HCT116 (cell line): ENCODE measurements at regions not wholly inside any gene's neighbourhood (a gene's known extent, or its start where the extent isn't known, plus 50 kb on each side); places are given as distances from the start of the nearest gene placed in this dataset.
"Not testable (repeated sequence)": the region's sequence is repeated elsewhere in the genome, so short reads cannot be mapped to it uniquely, and the experiment has no call there.

Experiments used
- ATAC-seq: fragments of 200-7000 bp; cut with Tn5 transposase; 2 replicates; pipeline ENCODE4 v1.9.1; 2020; ENCODE audit warnings: mild to moderate bottlenecking, moderate library complexity
- BruUV-seq: library from RNA; stranded (reverse); fragments of 400-500 nt; replicated peaks from 2 replicates; lab custom pipeline; 2021; lab: Mats Ljungman, UMichigan
- CTCF ChIA-PET: fragments of 300-600 bp; sonication (Branson Sonifier 250); formaldehyde crosslinking; loops from one replicate; lab custom pipeline; 2021; ENCODE audit warnings: antibody characterized with exemption; lab: Charles Lee
- POLR2A ChIA-PET: fragments of 300-600, 350-600 bp; sonication (Branson Sonifier 250); formaldehyde crosslinking; loops from one replicate; lab custom pipeline; 2021; ENCODE audit warnings: antibody characterized with exemption; lab: Charles Lee
- RAD21 ChIA-PET, 2 experiments: fragments of 300-600 bp; sonication (Branson Sonifier 250); formaldehyde crosslinking; loops; one replicate each; lab custom pipeline; 2023; ENCODE audit warnings: low total read pairs in 2 of 2; ENCODE audit not compliant: uncharacterized antibody in 2 of 2, unreplicated experiment in 2 of 2, low non-redundant PET in 1 of 2; lab: Charles Lee
- DNase-seq: peaks from one replicate; pipeline ENCODE4 v3.0.0-alpha.2; 2010; ENCODE audit warnings: low read depth, low spot score
- H2AFZ ChIP-seq: fragments of 200-600 bp; shearing (Covaris generic), sonication (generic); 2 replicates; pipeline ENCODE4 v1.6.1; 2017; ENCODE audit warnings: low read depth, mixed run types, mixed read lengths, antibody characterized with exemption, low read length; ENCODE audit not compliant: poor library complexity, severe bottlenecking
- H3K27ac ChIP-seq: 2 replicates; pipeline ENCODE4 v1.5.1; 2012; ENCODE audit warnings: low read depth, low read length
- H3K27me3 ChIP-seq: fragments of 200-600 bp; sonication (generic); 2 replicates; pipeline ENCODE4 v1.6.1; 2016; ENCODE audit warnings: mixed run types, low read length, mixed read lengths; ENCODE audit not compliant: insufficient read depth
- H3K36me3 ChIP-seq, 2 experiments: fragments of 200-500 bp in 1 of 2; fragments of 200-600 bp in 1 of 2; sonication (Bioruptor generic) in 1 of 2; sonication (generic) in 1 of 2; 2 replicates each; pipeline versions ENCODE4 v1.5.1 to v1.6.1; 2014 to 2016; ENCODE audit warnings: low read length in 2 of 2, inconsistent platforms in 1 of 2, mixed read lengths in 1 of 2, mixed run types in 1 of 2; ENCODE audit not compliant: insufficient read depth in 2 of 2, control insufficient read depth in 1 of 2
- H3K4me1 ChIP-seq, 2 experiments: fragments of 200-600 bp in 1 of 2; sonication (generic) in 1 of 2; 2 replicates each; pipeline versions ENCODE4 v1.5.1 to v1.6.1; 2012 to 2017; ENCODE audit warnings: low read length in 2 of 2, inconsistent platforms in 1 of 2, mild to moderate bottlenecking in 1 of 2, mixed read lengths in 1 of 2, mixed run types in 1 of 2, moderate library complexity in 1 of 2; ENCODE audit not compliant: insufficient read depth in 2 of 2, control insufficient read depth in 1 of 2
- H3K4me2 ChIP-seq: fragments of 200-600 bp; sonication (generic); 2 replicates; pipeline ENCODE4 v1.6.1; 2017; ENCODE audit warnings: mixed run types, low read length, mixed read lengths
- H3K4me3 ChIP-seq, 2 experiments: fragments of 200-600 bp in 1 of 2; sonication (generic) in 1 of 2; replicated peaks in 1 of 2; 2 replicates each; pipeline ENCODE4 v1.5.1; 2011 to 2016; ENCODE audit warnings: low read length in 2 of 2, control low read depth in 1 of 2, low read depth in 1 of 2, mild to moderate bottlenecking in 1 of 2, mixed read lengths in 1 of 2, mixed run types in 1 of 2
- H3K79me2 ChIP-seq: fragments of 200-600 bp; sonication (generic); 2 replicates; pipeline ENCODE4 v1.6.1; 2017; ENCODE audit warnings: mild to moderate bottlenecking, mixed run types, low read length, moderate library complexity, mixed read lengths; ENCODE audit not compliant: insufficient read depth
- H3K9ac ChIP-seq: fragments of 200-600 bp; sonication (generic); 2 replicates; pipeline ENCODE4 v1.6.1; 2016; ENCODE audit warnings: low read length, mixed read lengths
- H3K9me2 ChIP-seq: fragments of 200-600 bp; sonication (generic), shearing (Covaris generic); 2 replicates; pipeline ENCODE4 v1.6.1; 2017; ENCODE audit warnings: mixed run types, mild to moderate bottlenecking, moderate library complexity; ENCODE audit not compliant: insufficient read depth
- H3K9me3 ChIP-seq, 2 experiments: fragments of 200-500 bp in 1 of 2; fragments of 200-600 bp in 1 of 2; sonication (Bioruptor generic) in 1 of 2; sonication (generic) in 1 of 2; 2 replicates each; pipeline ENCODE4 v1.6.1; 2014 to 2017; ENCODE audit warnings: low read length in 2 of 2, mixed read lengths in 2 of 2, inconsistent platforms in 1 of 2, low read depth in 1 of 2, mild to moderate bottlenecking in 1 of 2, mixed run types in 1 of 2, moderate library complexity in 1 of 2; ENCODE audit not compliant: control insufficient read depth in 1 of 2, insufficient read depth in 1 of 2
- H4K20me1 ChIP-seq: fragments of 200-600 bp; sonication (generic), shearing (Covaris generic); 2 replicates; pipeline ENCODE4 v1.6.1; 2017; ENCODE audit warnings: mixed run types, mild to moderate bottlenecking, moderate library complexity; ENCODE audit not compliant: insufficient read depth
- ATF3 ChIP-seq: IDR thresholded peaks from 2 replicates; pipeline ENCODE4 v1.6.1; 2012
- CEBPB ChIP-seq: IDR thresholded peaks from 2 replicates; pipeline ENCODE4 v1.6.1; 2012; ENCODE audit warnings: low read depth
- CTCF ChIP-seq, 3 experiments: fragments of 200-600 bp in 1 of 3; sonication (generic) in 1 of 3; IDR thresholded peaks in 2 of 3; conservative IDR thresholded peaks in 1 of 3; 2 replicates each; pipeline ENCODE4 v1.5.1; 2012 to 2017; ENCODE audit warnings: low read depth in 2 of 3, low read length in 2 of 3, antibody characterized with exemption in 1 of 3, borderline replicate concordance in 1 of 3, control low read depth in 1 of 3, mild to moderate bottlenecking in 1 of 3, mixed read lengths in 1 of 3, mixed run types in 1 of 3, moderate library complexity in 1 of 3; ENCODE audit not compliant: insufficient read depth in 1 of 3
- EGR1 ChIP-seq: IDR thresholded peaks from 2 replicates; pipeline ENCODE4 v1.6.1; 2012; ENCODE audit warnings: low read depth
- EZH2phosphoT487 ChIP-seq: fragments of 200-600 bp; IDR thresholded peaks from 2 replicates; pipeline ENCODE4 v1.6.1; 2018; ENCODE audit warnings: antibody characterized with exemption, borderline replicate concordance
- FOSL1 ChIP-seq: IDR thresholded peaks from 2 replicates; pipeline ENCODE4 v1.6.1; 2012; ENCODE audit warnings: low read depth
- POLR2A ChIP-seq: IDR thresholded peaks from 2 replicates; pipeline ENCODE4 v1.7.0; 2011; ENCODE audit warnings: borderline replicate concordance; ENCODE audit not compliant: insufficient read depth, insufficient read length; ENCODE audit errors: extremely low read depth
- POLR2AphosphoS5 ChIP-seq: IDR thresholded peaks from 2 replicates; pipeline ENCODE4 v1.6.1; 2011; ENCODE audit warnings: mild to moderate bottlenecking, low read depth, low read length, moderate library complexity
- SIN3A ChIP-seq: IDR thresholded peaks from 2 replicates; pipeline ENCODE4 v1.6.1; 2012; ENCODE audit warnings: low read depth
- YY1 ChIP-seq: IDR thresholded peaks from 2 replicates; pipeline ENCODE4 v1.6.1; 2011; ENCODE audit warnings: low read length, low read depth, moderate library complexity, mild to moderate bottlenecking; ENCODE audit not compliant: insufficient replicate concordance; ENCODE audit errors: extremely low read depth
- ZBTB33 ChIP-seq: IDR thresholded peaks from 2 replicates; pipeline ENCODE4 v1.6.1; 2011; ENCODE audit warnings: mild to moderate bottlenecking, low read length, moderate library complexity; ENCODE audit not compliant: insufficient replicate concordance; ENCODE audit errors: extremely low read depth
- intact Hi-C: fragments of 100-400 bp; cut with micrococcal nuclease; formaldehyde crosslinking; loops from 2 replicates; pipeline ENCODE4 v1.10.0; 2022

- TF ChIP-seq ZBTB33 (no peak), POLR2AphosphoS5 (no peak)
These were observed 127.2 kb downstream of the ZNF486 start (continued) for GRCh38 chr19:20294181-20294580.

GRCh38 chr19:20292520-20292919, 125.5 kb downstream of the ZNF486 start:
- CTCF ChIA-PET, BruUV-seq, POLR2A ChIA-PET: not testable (repeated sequence)

GRCh38 chr19:20289186-20289585, 122.2 kb downstream of the ZNF486 start:
- Histone ChIP-seq H3K4me2 (no peak overlapping the region), H3K27ac (no peak overlapping the region), H3K9me3 (peaks cover 6 to 7% of the 10 kb centered on the region in 2 experiments; a peak in 1 of 4 replicates), H3K27me3 (no peaks in the 10 kb centered on the region), H3K79me2 (no peaks in the 10 kb centered on the region), H3K9me2 (no peaks in the 10 kb centered on the region), H3K4me1 (no peaks in the 10 kb centered on the region), H3K9ac (no peak overlapping the region), H3K4me3 (no peak overlapping the region), H3K36me3 (no peaks in the 10 kb centered on the region), H4K20me1 (no peaks in the 10 kb centered on the region), H2AFZ (no peak overlapping the region)
- CTCF ChIA-PET = no interaction called here
- intact Hi-C loops = no loop called here
- POLR2A ChIA-PET = no interaction called here
- DNase-seq (no peak), ATAC-seq (no peak)
- no TSS peak for BruUV-seq
- RAD21 ChIA-PET = no interaction called here
- TF ChIP-seq EGR1 = no peak
- TF ChIP-seq ZBTB33 = no peak
- no peak for TF ChIP-seq CEBPB
- TF ChIP-seq CTCF (IDR thresholded peaks at IDR 0.05 in 2 of 3, conservative IDR thresholded peaks at IDR 0.05 in 1 of 3; ENCODE audit: borderline replicate concordance in 1 of 3, insufficient read depth in 1 of 3, low read depth in 2 of 3, low read length in 2 of 3) = no peak
- TF ChIP-seq EZH2phosphoT487 = no peak
- no peak for TF ChIP-seq ATF3
- TF ChIP-seq FOSL1 = no peak
- TF ChIP-seq YY1 = no peak
- no peak for TF ChIP-seq POLR2A
- no peak for TF ChIP-seq SIN3A

More at GRCh38 chr19:20292520-20292919, 125.5 kb downstream of the ZNF486 start:
- H4K20me1 ChIP-seq, H3K9me3 ChIP-seq, ATAC-seq, H3K4me2 ChIP-seq, H3K79me2 ChIP-seq, H3K9ac ChIP-seq, H3K4me1 ChIP-seq, H3K9me2 ChIP-seq, H2AFZ ChIP-seq, RAD21 ChIA-PET, DNase-seq, H3K4me3 ChIP-seq, intact Hi-C loops, H3K27ac ChIP-seq, H3K27me3 ChIP-seq, H3K36me3 ChIP-seq: not testable (repeated sequence)
